ENCODE measurements at regions not wholly inside any gene's neighbourhood (a gene's known extent, or its start where the extent isn't known, plus 50 kb on each side); places are given as distances from the start of the nearest gene placed in this dataset.

DNA sequence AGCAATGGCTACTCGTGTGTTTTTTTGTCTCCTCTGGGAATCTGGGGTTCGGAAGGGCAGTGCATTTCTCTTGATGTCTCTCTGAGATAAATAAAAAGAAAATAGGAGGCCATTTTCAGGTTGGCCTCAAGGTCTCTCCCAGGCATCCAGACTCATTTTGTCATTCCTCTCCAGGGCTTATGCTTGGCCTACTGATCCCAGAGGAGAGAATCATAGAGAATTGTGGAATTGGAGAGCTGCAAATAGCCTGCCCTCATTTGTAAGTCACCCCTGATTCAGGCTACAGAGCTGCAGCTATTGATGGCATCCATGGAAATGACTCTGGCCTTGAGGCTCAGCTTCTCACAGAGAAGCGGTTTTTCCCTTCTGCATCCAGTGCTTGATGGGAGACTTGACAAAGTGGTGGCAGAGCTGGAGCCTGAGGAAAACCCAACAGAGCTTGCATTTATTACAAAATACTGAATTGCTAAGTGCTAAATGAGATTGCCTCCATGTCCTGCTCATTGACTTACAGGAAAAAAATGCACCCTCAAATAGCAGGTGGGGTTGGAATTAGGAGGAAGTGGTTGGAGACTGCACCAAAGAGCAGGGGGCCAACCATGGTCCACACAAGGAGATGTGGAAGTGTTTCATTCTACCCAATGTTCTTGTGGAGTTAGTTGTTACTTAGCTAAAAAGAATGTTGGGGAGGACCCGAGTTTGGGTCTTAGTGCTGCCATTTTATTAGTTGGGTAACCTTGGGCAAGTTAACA is 140.4 kb downstream of the S1PR1 start:
- TF ChIP-seq CREB1 (IDR thresholded peaks at IDR 0.05; ENCODE audit: low read depth), result no peak
- TF ChIP-seq TCF12 (IDR thresholded peaks at IDR 0.05; ENCODE audit: low read depth), result no peak
- no peak for TF ChIP-seq FOXM1 (IDR thresholded peaks at IDR 0.05; ENCODE audit: borderline replicate concordance, low read depth)
- no peak for TF ChIP-seq ZBTB7A (IDR thresholded peaks at IDR 0.05; ENCODE audit: low read depth)
- TF ChIP-seq TEAD4 (IDR thresholded peaks at IDR 0.05), result no peak
- TF ChIP-seq RAD21 (IDR thresholded peaks at IDR 0.05; ENCODE audit: low read depth), result no peak
- no peak for TF ChIP-seq EP300 (IDR thresholded peaks at IDR 0.05; ENCODE audit: borderline replicate concordance)
- TF ChIP-seq CEBPB (IDR thresholded peaks at IDR 0.05), result no peak
- TF ChIP-seq TAF1 (IDR thresholded peaks at IDR 0.05; ENCODE audit: low read depth), result no peak
- no peak for TF ChIP-seq EGR1 (IDR thresholded peaks at IDR 0.05)
- TF ChIP-seq, protein P1, sequence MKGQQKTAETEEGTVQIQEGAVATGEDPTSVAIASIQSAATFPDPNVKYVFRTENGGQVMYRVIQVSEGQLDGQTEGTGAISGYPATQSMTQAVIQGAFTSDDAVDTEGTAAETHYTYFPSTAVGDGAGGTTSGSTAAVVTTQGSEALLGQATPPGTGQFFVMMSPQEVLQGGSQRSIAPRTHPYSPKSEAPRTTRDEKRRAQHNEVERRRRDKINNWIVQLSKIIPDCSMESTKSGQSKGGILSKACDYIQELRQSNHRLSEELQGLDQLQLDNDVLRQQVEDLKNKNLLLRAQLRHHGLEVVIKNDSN (IDR thresholded peaks at IDR 0.05), result no peak
- TF ChIP-seq YY1 (IDR thresholded peaks at IDR 0.05; ENCODE audit: low read depth), result no peak

DNA sequence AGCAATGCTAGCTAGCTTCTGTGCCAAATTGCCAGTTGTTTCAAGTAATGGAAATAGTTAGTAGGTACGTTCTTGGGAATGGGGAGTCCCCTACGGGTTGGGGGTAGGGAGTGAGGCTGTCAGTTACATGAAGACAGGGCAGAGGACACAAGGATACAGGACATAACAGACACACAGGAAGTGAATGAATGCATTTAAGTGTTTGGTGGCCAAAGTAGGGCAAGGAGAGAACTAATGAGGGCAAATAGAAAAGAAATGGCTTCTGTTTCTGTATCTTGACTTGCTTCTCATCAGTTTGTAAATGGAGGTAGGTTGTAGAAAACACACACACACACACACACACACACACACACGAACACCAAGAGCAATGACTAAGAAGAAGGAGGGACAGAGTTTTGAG is 142.2 kb downstream of the S1PR1 start:
- TF ChIP-seq CEBPB (IDR thresholded peaks at IDR 0.05) (no peak), TEAD4 (IDR thresholded peaks at IDR 0.05) (no peak), NFIC (IDR thresholded peaks at IDR 0.05) (no peak), EP300 (IDR thresholded peaks at IDR 0.05; ENCODE audit: borderline replicate concordance) (no peak), RAD21 (IDR thresholded peaks at IDR 0.05; ENCODE audit: low read depth) (no peak), TCF12 (IDR thresholded peaks at IDR 0.05; ENCODE audit: low read depth) (no peak), CREB1 (IDR thresholded peaks at IDR 0.05; ENCODE audit: low read depth) (no peak), FOXM1 (IDR thresholded peaks at IDR 0.05; ENCODE audit: borderline replicate concordance, low read depth) (no peak)
- TF ChIP-seq, protein P2, sequence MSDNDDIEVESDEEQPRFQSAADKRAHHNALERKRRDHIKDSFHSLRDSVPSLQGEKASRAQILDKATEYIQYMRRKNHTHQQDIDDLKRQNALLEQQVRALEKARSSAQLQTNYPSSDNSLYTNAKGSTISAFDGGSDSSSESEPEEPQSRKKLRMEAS (IDR thresholded peaks at IDR 0.05), result no peak
- TF ChIP-seq, protein P3, sequence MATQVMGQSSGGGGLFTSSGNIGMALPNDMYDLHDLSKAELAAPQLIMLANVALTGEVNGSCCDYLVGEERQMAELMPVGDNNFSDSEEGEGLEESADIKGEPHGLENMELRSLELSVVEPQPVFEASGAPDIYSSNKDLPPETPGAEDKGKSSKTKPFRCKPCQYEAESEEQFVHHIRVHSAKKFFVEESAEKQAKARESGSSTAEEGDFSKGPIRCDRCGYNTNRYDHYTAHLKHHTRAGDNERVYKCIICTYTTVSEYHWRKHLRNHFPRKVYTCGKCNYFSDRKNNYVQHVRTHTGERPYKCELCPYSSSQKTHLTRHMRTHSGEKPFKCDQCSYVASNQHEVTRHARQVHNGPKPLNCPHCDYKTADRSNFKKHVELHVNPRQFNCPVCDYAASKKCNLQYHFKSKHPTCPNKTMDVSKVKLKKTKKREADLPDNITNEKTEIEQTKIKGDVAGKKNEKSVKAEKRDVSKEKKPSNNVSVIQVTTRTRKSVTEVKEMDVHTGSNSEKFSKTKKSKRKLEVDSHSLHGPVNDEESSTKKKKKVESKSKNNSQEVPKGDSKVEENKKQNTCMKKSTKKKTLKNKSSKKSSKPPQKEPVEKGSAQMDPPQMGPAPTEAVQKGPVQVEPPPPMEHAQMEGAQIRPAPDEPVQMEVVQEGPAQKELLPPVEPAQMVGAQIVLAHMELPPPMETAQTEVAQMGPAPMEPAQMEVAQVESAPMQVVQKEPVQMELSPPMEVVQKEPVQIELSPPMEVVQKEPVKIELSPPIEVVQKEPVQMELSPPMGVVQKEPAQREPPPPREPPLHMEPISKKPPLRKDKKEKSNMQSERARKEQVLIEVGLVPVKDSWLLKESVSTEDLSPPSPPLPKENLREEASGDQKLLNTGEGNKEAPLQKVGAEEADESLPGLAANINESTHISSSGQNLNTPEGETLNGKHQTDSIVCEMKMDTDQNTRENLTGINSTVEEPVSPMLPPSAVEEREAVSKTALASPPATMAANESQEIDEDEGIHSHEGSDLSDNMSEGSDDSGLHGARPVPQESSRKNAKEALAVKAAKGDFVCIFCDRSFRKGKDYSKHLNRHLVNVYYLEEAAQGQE (IDR thresholded peaks at IDR 0.05; ENCODE audit: low read depth), result no peak
- TF ChIP-seq, protein P1 (IDR thresholded peaks at IDR 0.05), result no peak

DNA sequence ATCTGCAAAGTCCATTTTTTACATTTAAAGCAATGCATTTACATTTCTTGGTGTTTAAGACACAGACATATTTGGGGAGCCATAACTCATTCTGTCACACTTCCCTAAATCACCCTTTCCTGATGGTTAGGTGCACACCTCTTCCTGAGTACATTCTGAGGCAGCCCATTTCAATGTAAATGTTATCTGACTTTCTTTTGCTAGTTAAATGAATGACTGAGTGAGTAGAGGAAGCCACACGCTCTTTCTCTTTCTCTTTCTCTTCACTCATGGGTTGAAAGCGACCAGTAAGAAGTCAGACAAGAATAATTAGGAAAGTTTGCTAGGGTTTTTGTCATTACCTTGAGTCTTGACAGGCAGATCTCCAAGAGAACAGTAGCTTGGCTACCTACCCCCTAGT is 143.1 kb downstream of the S1PR1 start:
- no peak for TF ChIP-seq TAF1 (IDR thresholded peaks at IDR 0.05; ENCODE audit: low read depth)
- no peak for TF ChIP-seq EP300 (IDR thresholded peaks at IDR 0.05; ENCODE audit: borderline replicate concordance)
- no peak for TF ChIP-seq CEBPB (IDR thresholded peaks at IDR 0.05)
- no peak for TF ChIP-seq EGR1 (IDR thresholded peaks at IDR 0.05)
- TF ChIP-seq TCF12 (IDR thresholded peaks at IDR 0.05; ENCODE audit: low read depth), result no peak
- no peak for TF ChIP-seq TEAD4 (IDR thresholded peaks at IDR 0.05)
- no peak for TF ChIP-seq NFIC (IDR thresholded peaks at IDR 0.05)
- TF ChIP-seq, protein P3 (IDR thresholded peaks at IDR 0.05; ENCODE audit: low read depth), result no peak
- no peak for TF ChIP-seq RAD21 (IDR thresholded peaks at IDR 0.05; ENCODE audit: low read depth)
- TF ChIP-seq, protein P1 (IDR thresholded peaks at IDR 0.05), result no peak
- TF ChIP-seq, protein P2 (IDR thresholded peaks at IDR 0.05), result no peak
- TF ChIP-seq YY1 (IDR thresholded peaks at IDR 0.05; ENCODE audit: low read depth), result no peak

DNA sequence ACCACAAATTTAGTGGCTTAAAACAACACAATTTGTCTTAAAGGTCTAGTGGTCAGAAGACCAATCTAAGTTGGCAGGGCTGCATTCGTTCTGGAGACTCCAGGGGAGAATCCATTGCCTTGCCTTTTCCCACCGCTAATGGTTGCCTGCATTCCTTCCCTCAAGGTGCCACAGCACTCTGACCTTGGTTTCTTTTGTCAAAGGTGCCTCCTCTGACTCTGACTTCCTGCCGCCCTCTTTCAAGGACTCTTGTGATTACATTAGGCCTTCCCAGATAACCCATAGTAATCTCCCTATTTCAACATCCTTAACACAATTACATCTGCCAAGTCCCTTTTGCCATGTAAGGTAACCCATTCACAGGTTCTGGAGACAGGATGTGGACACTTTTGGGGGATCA is 145.3 kb downstream of the S1PR1 start:
- TF ChIP-seq TAF1 (IDR thresholded peaks at IDR 0.05; ENCODE audit: low read depth) (no peak), NFIC (IDR thresholded peaks at IDR 0.05) (no peak), CREB1 (IDR thresholded peaks at IDR 0.05; ENCODE audit: low read depth) (no peak), RAD21 (IDR thresholded peaks at IDR 0.05; ENCODE audit: low read depth) (no peak), YY1 (IDR thresholded peaks at IDR 0.05; ENCODE audit: low read depth) (no peak), TEAD4 (IDR thresholded peaks at IDR 0.05) (no peak), EP300 (IDR thresholded peaks at IDR 0.05; ENCODE audit: borderline replicate concordance) (no peak), ZBTB7A (IDR thresholded peaks at IDR 0.05; ENCODE audit: low read depth) (no peak), CEBPB (IDR thresholded peaks at IDR 0.05) (no peak), FOXM1 (IDR thresholded peaks at IDR 0.05; ENCODE audit: borderline replicate concordance, low read depth) (no peak)
- TF ChIP-seq, protein P1 (IDR thresholded peaks at IDR 0.05), result no peak
- TF ChIP-seq, protein P2 (IDR thresholded peaks at IDR 0.05), result no peak
- TF ChIP-seq, protein P3 (IDR thresholded peaks at IDR 0.05; ENCODE audit: low read depth), result no peak

Data from Ishikawa (cell line).